NT2/D1 (cell line): ENCODE measurements at regions not wholly inside any gene's neighbourhood (a gene's known extent, or its start where the extent isn't known, plus 50 kb on each side); places are given as distances from the start of the nearest gene placed in this dataset.

Experiments
- DNase-seq: peaks from one replicate; pipeline ENCODE4 v3.0.0-alpha.2; 2011; ENCODE audit warnings: low read depth, low spot score
- H3K27me3 ChIP-seq: 2 replicates; pipeline ENCODE4 v1.6.0; 2011; ENCODE audit warnings: mild to moderate bottlenecking; ENCODE audit not compliant: insufficient read length, insufficient read depth
- H3K36me3 ChIP-seq: 2 replicates; pipeline ENCODE4 v1.6.1; 2011; ENCODE audit warnings: mild to moderate bottlenecking, low read length, mixed read lengths; ENCODE audit not compliant: insufficient read depth, insufficient read length
- H3K4me1 ChIP-seq: 2 replicates; pipeline ENCODE4 v1.5.1; 2011; ENCODE audit not compliant: insufficient read depth, insufficient read length
- H3K4me3 ChIP-seq: 2 replicates; pipeline ENCODE4 v1.5.1; 2011; ENCODE audit warnings: low read depth; ENCODE audit not compliant: insufficient read length
- H3K9ac ChIP-seq: 2 replicates; pipeline ENCODE4 v1.6.0; 2011; ENCODE audit warnings: low read depth; ENCODE audit not compliant: insufficient read length
- H3K9me3 ChIP-seq: 2 replicates; pipeline ENCODE4 v1.5.1; 2011; ENCODE audit warnings: mild to moderate bottlenecking, low read length; ENCODE audit not compliant: insufficient read depth
- SUZ12 ChIP-seq: IDR thresholded peaks from 2 replicates; pipeline ENCODE4 v1.6.1; 2011; ENCODE audit not compliant: insufficient read length, insufficient read depth; ENCODE audit errors: extremely low read depth
- YY1 ChIP-seq: IDR thresholded peaks from 2 replicates; pipeline ENCODE4 v1.6.1; 2011; ENCODE audit not compliant: insufficient read length, insufficient read depth
- ZNF274 ChIP-seq: IDR thresholded peaks from 2 replicates; pipeline ENCODE4 v1.6.1; 2011; ENCODE audit warnings: mild to moderate bottlenecking, low read depth, low read length

GRCh38 chr21:16592381-16592780 lies 862.6 kb downstream of the USP25 start:
- Histone ChIP-seq H3K9me3 (no peaks in the 10 kb centered on the region), H3K27me3 (no peaks in the 10 kb centered on the region), H3K36me3 (no peaks in the 10 kb centered on the region), H3K4me3 (no peak overlapping the region), H3K9ac (no peak overlapping the region), H3K4me1 (no peaks in the 10 kb centered on the region)
- no peak for DNase-seq
- TF ChIP-seq ZNF274, result no peak
- TF ChIP-seq YY1, result no peak
- no peak for TF ChIP-seq SUZ12

- TF ChIP-seq SUZ12 (no peak), YY1 (no peak), ZNF274 (no peak)
- no peaks in the 10 kb centered on the region for H3K9me3 ChIP-seq
- no peak overlapping the region for H3K4me3 ChIP-seq
- no peak for DNase-seq
- no peaks in the 10 kb centered on the region for H3K27me3 ChIP-seq
- H3K36me3 ChIP-seq, result no peaks in the 10 kb centered on the region
- no peak overlapping the region for H3K9ac ChIP-seq
- H3K4me1 ChIP-seq, result no peaks in the 10 kb centered on the region
Observed at GRCh38 chr21:16594191-16594590, 864.4 kb downstream of the USP25 start.

- Histone ChIP-seq H3K9ac (no peak overlapping the region), H3K4me3 (no peak overlapping the region), H3K36me3 (no peaks in the 10 kb centered on the region), H3K4me1 (no peaks in the 10 kb centered on the region), H3K27me3 (no peaks in the 10 kb centered on the region), H3K9me3 (no peaks in the 10 kb centered on the region)
- no peak for DNase-seq
- TF ChIP-seq ZNF274, result no peak
- TF ChIP-seq SUZ12, result no peak
- no peak for TF ChIP-seq YY1
Observed at GRCh38 chr21:16596369-16596768, 866.6 kb downstream of the USP25 start.

- no peak for DNase-seq
- no peak overlapping the region for H3K4me3 ChIP-seq
- H3K9me3 ChIP-seq, result no peaks in the 10 kb centered on the region
- H3K4me1 ChIP-seq, result no peaks in the 10 kb centered on the region
- H3K27me3 ChIP-seq, result no peaks in the 10 kb centered on the region
- no peaks in the 10 kb centered on the region for H3K36me3 ChIP-seq
- no peak for TF ChIP-seq SUZ12
- TF ChIP-seq ZNF274, result no peak
- TF ChIP-seq YY1, result no peak
- no peak overlapping the region for H3K9ac ChIP-seq
Observed at GRCh38 chr21:16597753-16598152, 868.0 kb downstream of the USP25 start.

GRCh38 chr21:16605597-16605996 lies 875.8 kb downstream of the USP25 start:
- H3K4me1 ChIP-seq, result no peaks in the 10 kb centered on the region
- H3K36me3 ChIP-seq, result no peaks in the 10 kb centered on the region
- no peak overlapping the region for H3K9ac ChIP-seq
- TF ChIP-seq ZNF274, result no peak
- no peak for TF ChIP-seq SUZ12
- TF ChIP-seq YY1, result no peak
- H3K9me3 ChIP-seq, result no peaks in the 10 kb centered on the region
- no peak overlapping the region for H3K4me3 ChIP-seq
- H3K27me3 ChIP-seq, result no peaks in the 10 kb centered on the region
- DNase-seq, result no peak

- no peak overlapping the region for H3K9ac ChIP-seq
- H3K9me3 ChIP-seq, result no peaks in the 10 kb centered on the region
- H3K27me3 ChIP-seq, result no peaks in the 10 kb centered on the region
- no peak for TF ChIP-seq ZNF274
- TF ChIP-seq SUZ12, result no peak
- no peak for TF ChIP-seq YY1
- H3K4me1 ChIP-seq, result no peaks in the 10 kb centered on the region
- no peak for DNase-seq
- H3K4me3 ChIP-seq, result no peak overlapping the region
- no peaks in the 10 kb centered on the region for H3K36me3 ChIP-seq
Observed at GRCh38 chr21:16606271-16606670, 876.5 kb downstream of the USP25 start.

- no peak for TF ChIP-seq ZNF274
- TF ChIP-seq YY1, result no peak
- TF ChIP-seq SUZ12, result no peak
- no peak overlapping the region for H3K4me3 ChIP-seq
- H3K36me3 ChIP-seq, result no peaks in the 10 kb centered on the region
- no peak for DNase-seq
- H3K4me1 ChIP-seq, result no peaks in the 10 kb centered on the region
- no peaks in the 10 kb centered on the region for H3K9me3 ChIP-seq
- no peak overlapping the region for H3K9ac ChIP-seq
- H3K27me3 ChIP-seq, result no peaks in the 10 kb centered on the region
Observed at GRCh38 chr21:16608209-16608830, 878.5 kb downstream of the USP25 start.

- DNase-seq, result no peak
- Histone ChIP-seq H3K36me3 (no peaks in the 10 kb centered on the region), H3K4me3 (no peak overlapping the region), H3K4me1 (no peaks in the 10 kb centered on the region), H3K9ac (no peak overlapping the region), H3K27me3 (no peaks in the 10 kb centered on the region), H3K9me3 (no peaks in the 10 kb centered on the region)
- no peak for TF ChIP-seq SUZ12
- TF ChIP-seq YY1, result no peak
- TF ChIP-seq ZNF274, result no peak
Observed at GRCh38 chr21:16619281-16619680, 889.5 kb downstream of the USP25 start.
